Neuronal stem cell (in vitro differentiated cells): ENCODE measurements at regions not wholly inside any gene's neighbourhood (a gene's known extent, or its start where the extent isn't known, plus 50 kb on each side); places are given as distances from the start of the nearest gene placed in this dataset.

Source experiments
- DNase-seq: peaks from one replicate; pipeline ENCODE4 v3.0.0-alpha.2; 2013; ENCODE audit warnings: low spot score
- H2AFZ ChIP-seq: one replicate; pipeline ENCODE4 v1.6.1; 2013; ENCODE audit warnings: mild to moderate bottlenecking, low read length, inconsistent platforms
- H2AK5ac ChIP-seq: 2 replicates; pipeline ENCODE4 v1.6.1; 2013; ENCODE audit warnings: low read depth, mild to moderate bottlenecking, inconsistent platforms, low read length, moderate library complexity, mixed read lengths
- H2BK120ac ChIP-seq: 2 replicates; pipeline ENCODE4 v1.6.1; 2013; ENCODE audit warnings: low read depth, mild to moderate bottlenecking, inconsistent platforms, low read length, moderate library complexity, mixed read lengths
- H2BK12ac ChIP-seq: one replicate; pipeline ENCODE4 v1.6.1; 2013; ENCODE audit warnings: low read length, inconsistent platforms
- H2BK15ac ChIP-seq: 2 replicates; pipeline ENCODE4 v1.6.1; 2013; ENCODE audit warnings: mild to moderate bottlenecking, low read length, inconsistent platforms, mixed read lengths
- H2BK5ac ChIP-seq: one replicate; pipeline ENCODE4 v1.6.1; 2013; ENCODE audit warnings: inconsistent platforms, mild to moderate bottlenecking, low read length, moderate library complexity
- H3K14ac ChIP-seq: one replicate; pipeline ENCODE4 v1.6.1; 2013; ENCODE audit warnings: low read length, inconsistent platforms
- H3K18ac ChIP-seq: 2 replicates; pipeline ENCODE4 v1.6.1; 2013; ENCODE audit warnings: low read length, inconsistent platforms
- H3K23ac ChIP-seq: 2 replicates; pipeline ENCODE4 v1.6.1; 2013; ENCODE audit warnings: low read depth, mild to moderate bottlenecking, mixed read lengths, low read length, inconsistent platforms; ENCODE audit not compliant: poor library complexity
- H3K27ac ChIP-seq: replicated peaks from 3 replicates; pipeline ENCODE4 v1.5.1; 2013; ENCODE audit warnings: low read length, inconsistent platforms
- H3K27me3 ChIP-seq, 3 experiments: 2 replicates each; pipeline ENCODE4 v1.6.1; 2013; ENCODE audit warnings: low read length in 3 of 3, mild to moderate bottlenecking in 2 of 3, inconsistent platforms in 1 of 3, low read depth in 1 of 3, mixed read lengths in 1 of 3, moderate library complexity in 1 of 3; ENCODE audit not compliant: control insufficient read depth in 3 of 3, insufficient read depth in 3 of 3
- H3K36me3 ChIP-seq, 2 donors: replicated peaks in 1 of 2; 2 replicates each; pipeline ENCODE4 v1.6.1; 2013; ENCODE audit warnings: low read length in 2 of 2; ENCODE audit not compliant: control insufficient read depth in 2 of 2, insufficient read depth in 2 of 2
- H3K4ac ChIP-seq: 2 replicates; pipeline ENCODE4 v1.6.1; 2013; ENCODE audit warnings: inconsistent platforms, mild to moderate bottlenecking, low read length, moderate library complexity
- H3K4me1 ChIP-seq, 2 donors: 1 replicate in 1 of 2; 2 replicates in 1 of 2; pipeline ENCODE4 v1.6.1; 2013; ENCODE audit warnings: low read length in 2 of 2, low read depth in 1 of 2; ENCODE audit not compliant: control insufficient read depth in 2 of 2, insufficient read depth in 1 of 2
- H3K4me2 ChIP-seq: one replicate; pipeline ENCODE4 v1.6.1; 2013; ENCODE audit warnings: mild to moderate bottlenecking, low read length, inconsistent platforms; ENCODE audit not compliant: insufficient read depth, poor library complexity, severe bottlenecking
- H3K4me3 ChIP-seq, 2 donors: 2 replicates each; pipeline ENCODE4 v1.5.1; 2013; ENCODE audit warnings: low read length in 2 of 2, mild to moderate bottlenecking in 2 of 2, inconsistent platforms in 1 of 2, moderate library complexity in 1 of 2
- H3K79me1 ChIP-seq: one replicate; pipeline ENCODE4 v1.6.1; 2013; ENCODE audit warnings: low read depth, mild to moderate bottlenecking, inconsistent platforms, low read length, moderate library complexity
- H3K9ac ChIP-seq: one replicate; pipeline ENCODE4 v1.6.1; 2013; ENCODE audit warnings: mild to moderate bottlenecking, low read depth, low read length, inconsistent platforms; ENCODE audit not compliant: poor library complexity
- H3K9me3 ChIP-seq, 2 donors: replicated peaks in 1 of 2; 2 replicates each; pipeline versions ENCODE3 to v1.6.1; 2013; ENCODE audit warnings: low read length in 2 of 2, mild to moderate bottlenecking in 2 of 2, inconsistent platforms in 1 of 2, low read depth in 1 of 2, mixed read lengths in 1 of 2, moderate library complexity in 1 of 2; ENCODE audit not compliant: control insufficient read depth in 2 of 2, insufficient read depth in 1 of 2
- H4K8ac ChIP-seq: one replicate; pipeline ENCODE4 v1.6.1; 2013; ENCODE audit warnings: low read depth, mild to moderate bottlenecking, inconsistent platforms, low read length, moderate library complexity
- H4K91ac ChIP-seq: one replicate; pipeline ENCODE4 v1.6.1; 2013; ENCODE audit warnings: low read length, low read depth, mild to moderate bottlenecking, inconsistent platforms; ENCODE audit not compliant: poor library complexity
- WGBS, 2 donors: extraction: QIAGEN DNeasy Blood & Tissue Kit; methylation state at CpG; one replicate each; pipeline ENCODE4 v1.1.7; 2013; ENCODE audit warnings: missing lambda C conversion rate in 2 of 2, mixed read lengths in 1 of 2; ENCODE audit not compliant: insufficient read length in 2 of 2, insufficient replicate concordance in 1 of 2; ENCODE audit errors: extremely low coverage in 2 of 2; 5-methylcytosine and 5-hydroxymethylcytosine counted together

DNA sequence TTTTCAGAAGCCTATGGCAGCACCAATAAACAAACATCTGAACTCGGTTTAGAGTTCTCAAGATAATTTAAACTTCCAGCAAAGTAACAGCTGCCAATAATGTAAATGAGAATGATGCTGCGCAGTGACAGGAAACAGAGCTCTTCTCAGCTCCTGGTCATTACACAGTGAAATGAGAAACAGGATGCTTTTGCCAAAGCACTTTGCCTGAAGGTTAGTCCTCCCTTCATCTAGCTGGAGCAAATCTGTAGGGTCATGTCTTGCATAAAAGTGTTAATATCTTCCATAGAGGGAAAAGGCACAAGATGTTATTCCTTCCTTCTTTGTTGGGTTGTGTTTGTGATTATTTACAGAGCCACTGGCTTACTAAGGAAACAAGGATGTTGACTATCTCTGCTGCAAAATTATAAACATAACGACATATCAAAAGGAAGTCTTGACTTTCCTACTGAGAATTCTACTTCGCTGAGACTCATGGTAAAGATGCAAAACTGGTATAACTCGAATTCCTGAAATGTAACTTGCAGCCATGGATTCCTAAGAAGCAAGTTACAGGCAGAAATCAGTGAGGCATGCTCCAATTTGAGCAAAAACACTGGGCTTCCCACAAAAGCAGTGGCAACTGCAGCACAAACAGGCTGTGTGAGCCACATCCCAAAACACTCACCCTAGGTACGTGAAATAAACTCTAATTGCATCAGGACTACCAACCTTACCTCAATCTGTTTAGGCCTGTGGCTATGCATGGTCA is 102.5 kb upstream of the BEND6 start:
- Histone ChIP-seq H3K4me3 (peak overlapping the region in 1 of 2 donors; percentile 58), H3K27me3 (no peaks in the 10 kb centered on the region), H3K4me1 (peaks cover 17 to 19% of the 10 kb centered on the region in 2 donors), H3K4ac (no peak overlapping the region), H2AK5ac (no peak overlapping the region), H3K9ac (no peak overlapping the region), H4K91ac (no peak overlapping the region), H2BK15ac (no peak overlapping the region), H3K18ac (no peak overlapping the region), H3K79me1 (no peaks in the 10 kb centered on the region), H2BK12ac (no peak overlapping the region), H2AFZ (peak overlapping the region; percentile 89), H2BK120ac (no peak overlapping the region), H4K8ac (no peak overlapping the region), H2BK5ac (no peak overlapping the region), H3K14ac (no peak overlapping the region), H3K4me2 (peak overlapping the region; percentile 69), H3K9me3 (no peaks in the 10 kb centered on the region), H3K36me3 (no peaks in the 10 kb centered on the region), H3K23ac (no peak overlapping the region), H3K27ac (peak overlapping the region; percentile 53)
- WGBS, 2 donors: no CpG with 5 or more reads among the region's 6 CpGs
- DNase-seq: no peak

DNA sequence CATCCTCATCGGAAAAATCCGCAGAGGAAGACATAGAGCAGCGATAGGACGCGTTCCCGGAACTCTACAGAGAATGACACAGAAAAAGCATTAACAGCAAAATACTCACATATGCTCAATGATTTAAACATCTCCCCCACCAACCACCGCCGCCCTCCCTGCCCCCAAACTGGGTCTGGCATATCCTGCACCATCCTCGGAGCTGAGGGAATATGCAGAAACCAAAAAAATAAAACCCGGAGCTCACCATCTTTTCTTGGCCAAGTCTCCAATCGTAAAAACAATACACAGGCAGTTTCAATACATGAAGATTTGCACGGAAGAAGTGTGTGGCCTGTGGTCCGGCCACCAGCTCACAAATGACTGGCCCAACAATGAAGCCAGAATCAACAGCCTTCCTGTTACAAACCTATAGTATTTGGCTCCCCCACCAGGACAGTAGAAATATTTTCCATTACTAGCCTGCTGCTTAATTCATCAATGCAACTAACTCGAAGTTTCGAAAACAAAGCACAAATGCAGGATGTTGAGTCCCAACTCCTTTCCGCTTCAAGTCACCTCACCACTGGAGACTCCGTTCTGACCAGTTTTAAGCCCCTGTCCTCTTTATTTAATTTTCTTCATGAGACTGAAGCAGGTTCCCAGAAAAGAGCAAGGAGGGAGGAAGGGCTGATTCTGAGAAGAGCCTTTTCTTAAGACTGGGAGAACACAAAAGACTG is 103.2 kb upstream of the BEND6 start:
- Histone ChIP-seq H3K9ac (no peak overlapping the region), H2BK5ac (no peak overlapping the region), H3K4me2 (peak overlapping the region; percentile 69), H2AFZ (peak overlapping the region; percentile 89), H3K18ac (peak overlapping the region; percentile 1), H2BK15ac (no peak overlapping the region), H2BK12ac (no peak overlapping the region), H3K27ac (peak overlapping the region; percentile 53), H3K14ac (no peak overlapping the region), H3K4me1 (peaks cover 17 to 19% of the 10 kb centered on the region in 2 donors), H4K8ac (no peak overlapping the region), H3K4me3 (peak overlapping the region; percentile 58 to 83), H3K9me3 (no peaks in the 10 kb centered on the region), H3K79me1 (no peaks in the 10 kb centered on the region), H3K4ac (no peak overlapping the region), H3K36me3 (no peaks in the 10 kb centered on the region), H2BK120ac (no peak overlapping the region), H4K91ac (no peak overlapping the region), H3K27me3 (no peaks in the 10 kb centered on the region), H3K23ac (no peak overlapping the region), H2AK5ac (no peak overlapping the region)
- no CpG with 5 or more reads among the region's 17 CpGs for WGBS, 2 donors
- peak; percentile 66 for DNase-seq

DNA sequence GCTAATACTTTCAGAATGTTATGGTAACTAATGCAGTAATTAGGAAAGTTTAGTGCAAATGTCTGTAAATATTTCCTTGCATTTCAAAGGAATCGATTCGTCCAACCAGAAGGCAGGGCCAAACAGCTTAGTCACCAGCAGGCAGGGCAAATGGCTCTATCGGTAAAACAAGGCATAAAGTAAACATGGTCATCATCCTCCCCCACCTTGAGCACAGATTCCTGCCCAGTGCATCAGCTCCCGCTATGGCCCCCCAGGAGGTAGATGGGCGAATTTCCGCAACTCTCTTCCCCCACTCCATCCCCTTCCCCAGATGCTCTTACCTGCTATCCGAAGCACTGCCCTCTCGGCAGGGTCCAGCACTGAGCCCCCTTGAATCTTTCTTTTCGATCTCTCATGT is 103.8 kb upstream of the BEND6 start:
- Histone ChIP-seq H4K8ac (no peak overlapping the region), H2BK15ac (no peak overlapping the region), H3K9ac (peak overlapping the region; percentile 0), H2AK5ac (no peak overlapping the region), H3K14ac (no peak overlapping the region), H2BK120ac (no peak overlapping the region), H3K23ac (no peak overlapping the region), H3K79me1 (no peaks in the 10 kb centered on the region), H3K4me2 (peak overlapping the region; percentile 69), H2AFZ (peak overlapping the region; percentile 89), H3K36me3 (no peaks in the 10 kb centered on the region), H3K4me1 (peaks cover 17 to 19% of the 10 kb centered on the region in 2 donors), H3K27ac (peak overlapping the region; percentile 23), H2BK5ac (no peak overlapping the region), H2BK12ac (no peak overlapping the region), H3K9me3 (no peaks in the 10 kb centered on the region), H3K4me3 (peak overlapping the region; percentile 58 to 83), H4K91ac (no peak overlapping the region), H3K4ac (no peak overlapping the region), H3K18ac (peak overlapping the region; percentile 1), H3K27me3 (no peaks in the 10 kb centered on the region)
- no peak for DNase-seq
- WGBS, 2 donors: no CpG with 5 or more reads among the region's 9 CpGs

DNA sequence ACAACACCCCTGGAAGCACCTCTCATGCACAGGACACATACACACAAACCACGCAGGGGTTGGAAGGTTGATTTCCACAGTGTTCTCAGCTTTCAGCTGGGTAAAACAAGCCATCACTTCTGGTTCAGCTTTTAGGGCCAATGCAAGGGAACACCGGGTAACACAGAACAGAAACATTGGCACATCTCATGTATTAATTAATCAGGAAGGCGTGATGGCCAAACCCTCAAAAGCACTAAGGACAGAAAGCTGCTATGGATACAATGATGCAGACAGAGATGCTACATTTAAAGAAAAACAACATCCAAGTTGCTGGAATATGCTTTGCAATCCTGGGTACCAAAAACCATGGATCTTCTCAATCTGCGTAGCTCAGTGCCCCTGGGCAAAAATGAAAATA is 104.3 kb upstream of the BEND6 start:
- no peak for DNase-seq
- no peak overlapping the region for H3K14ac ChIP-seq
- no peak overlapping the region for H3K4ac ChIP-seq
- no peaks in the 10 kb centered on the region for H3K79me1 ChIP-seq
- H2BK15ac ChIP-seq: no peak overlapping the region
- no peak overlapping the region for H3K23ac ChIP-seq
- WGBS, 2 donors: no CpG with 5 or more reads among the region's 4 CpGs
- H2BK5ac ChIP-seq: no peak overlapping the region
- no peak overlapping the region for H2AK5ac ChIP-seq
- H3K9me3 ChIP-seq: no peaks in the 10 kb centered on the region
- H4K8ac ChIP-seq: no peak overlapping the region
- peak overlapping the region; percentile 89 for H2AFZ ChIP-seq
- H3K4me2 ChIP-seq: peak overlapping the region; percentile 69
- H3K9ac ChIP-seq: no peak overlapping the region
- no peak overlapping the region for H2BK120ac ChIP-seq
- no peak overlapping the region for H4K91ac ChIP-seq
- no peaks in the 10 kb centered on the region for H3K27me3 ChIP-seq
- H3K4me1 ChIP-seq: peaks cover 15 to 19% of the 10 kb centered on the region in 2 donors
- no peak overlapping the region for H3K27ac ChIP-seq
- no peak overlapping the region for H3K18ac ChIP-seq
- no peaks in the 10 kb centered on the region for H3K36me3 ChIP-seq
- H2BK12ac ChIP-seq: no peak overlapping the region
- H3K4me3 ChIP-seq: peak overlapping the region; percentile 58 to 83
